GM12874 (cell line): ENCODE measurements at regions not wholly inside any gene's neighbourhood (a gene's known extent, or its start where the extent isn't known, plus 50 kb on each side); places are given as distances from the start of the nearest gene placed in this dataset.

Source experiments
- CTCF ChIP-seq: IDR thresholded peaks from 2 replicates; pipeline ENCODE4 v1.5.1; 2011; ENCODE audit warnings: low read depth, mild to moderate bottlenecking, control low read depth, low read length, moderate library complexity; ENCODE audit not compliant: insufficient read depth

GRCh38 chr7:57071-57470, 135.3 kb upstream of the FAM20C start:
- TF ChIP-seq CTCF: no peak

- no peak for TF ChIP-seq CTCF
Observed at GRCh38 chr7:57482-58255, 134.7 kb upstream of the FAM20C start.

GRCh38 chr7:58316-58715, 134.1 kb upstream of the FAM20C start:
- no peak for TF ChIP-seq CTCF

- TF ChIP-seq CTCF: no peak
Observed at GRCh38 chr7:59079-60016, 133.0 kb upstream of the FAM20C start.

GRCh38 chr7:60017-60675, 132.2 kb upstream of the FAM20C start:
- no peak for TF ChIP-seq CTCF

GRCh38 chr7:60706-61105, 131.7 kb upstream of the FAM20C start:
- TF ChIP-seq CTCF: no peak

GRCh38 chr7:61111-61510, 131.3 kb upstream of the FAM20C start:
- no peak for TF ChIP-seq CTCF
